MM.1S (cell line): ENCODE measurements at regions not wholly inside any gene's neighbourhood (a gene's known extent, or its start where the extent isn't known, plus 50 kb on each side); places are given as distances from the start of the nearest gene placed in this dataset.

Experiments
- CTCF ChIP-seq: fragments of 300-600 bp; sonication (generic); IDR thresholded peaks from 2 replicates; pipeline ENCODE4 v1.5.1; 2016; ENCODE audit warnings: antibody characterized with exemption, low read length, mixed read lengths
- EZH2 ChIP-seq: fragments of 300-600 bp; sonication (generic); optimal IDR thresholded peaks from 2 replicates; pipeline ENCODE3; 2017; ENCODE audit warnings: low read depth, mild to moderate bottlenecking, antibody characterized with exemption, low read length, mixed read lengths
- EZH2phosphoT487 ChIP-seq: fragments of 300-600 bp; sonication (generic); IDR thresholded peaks from 2 replicates; pipeline ENCODE4 v1.6.1; 2018; ENCODE audit warnings: antibody characterized with exemption, low read length

DNA sequence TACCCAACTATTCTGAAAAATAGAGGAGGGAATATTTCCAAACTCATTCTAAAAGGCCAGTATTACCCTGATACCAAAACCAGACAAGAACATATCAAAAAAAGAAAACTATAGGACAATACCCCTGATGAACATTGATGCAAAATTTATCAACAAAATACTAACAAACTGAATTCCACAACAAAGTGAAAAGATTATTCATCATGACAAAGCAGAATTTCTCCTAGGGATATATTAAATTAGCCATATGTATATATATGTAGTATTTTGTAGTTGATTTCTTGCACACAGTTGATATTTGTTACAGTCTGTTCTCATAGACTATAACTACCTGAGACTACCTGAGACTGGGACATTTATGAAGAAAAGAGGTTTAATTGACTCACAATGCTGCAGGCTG lies 495.0 kb upstream of the SPRY2 start:
- TF ChIP-seq EZH2phosphoT487 (no peak), EZH2 (no peak), CTCF (no peak)
